ENCODE measurements at regions not wholly inside any gene's neighbourhood (a gene's known extent, or its start where the extent isn't known, plus 50 kb on each side); places are given as distances from the start of the nearest gene placed in this dataset.

DNA sequence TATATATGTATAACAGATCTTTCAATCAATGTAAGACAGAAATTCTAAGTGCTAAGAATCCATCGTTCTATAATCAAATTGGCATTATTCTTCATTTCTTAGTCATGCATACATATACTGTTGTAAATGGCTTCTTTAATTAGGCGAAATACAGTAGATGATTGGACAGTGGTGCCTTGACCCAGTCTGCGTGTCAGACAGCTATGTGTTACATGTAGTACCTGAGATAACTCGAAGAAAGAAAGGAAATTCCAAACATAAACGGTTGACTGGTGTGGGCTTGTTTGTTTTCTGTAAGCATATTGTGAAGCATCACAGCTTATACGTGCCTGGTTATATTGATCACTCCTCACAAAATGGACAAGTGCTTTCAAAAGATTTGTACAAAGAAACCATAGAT lies 210.5 kb downstream of the ETNK1 start:
- Mint-ChIP-seq H3K27ac (no peak overlapping the region), H3K4me1 (no peaks in the 10 kb centered on the region)

DNA sequence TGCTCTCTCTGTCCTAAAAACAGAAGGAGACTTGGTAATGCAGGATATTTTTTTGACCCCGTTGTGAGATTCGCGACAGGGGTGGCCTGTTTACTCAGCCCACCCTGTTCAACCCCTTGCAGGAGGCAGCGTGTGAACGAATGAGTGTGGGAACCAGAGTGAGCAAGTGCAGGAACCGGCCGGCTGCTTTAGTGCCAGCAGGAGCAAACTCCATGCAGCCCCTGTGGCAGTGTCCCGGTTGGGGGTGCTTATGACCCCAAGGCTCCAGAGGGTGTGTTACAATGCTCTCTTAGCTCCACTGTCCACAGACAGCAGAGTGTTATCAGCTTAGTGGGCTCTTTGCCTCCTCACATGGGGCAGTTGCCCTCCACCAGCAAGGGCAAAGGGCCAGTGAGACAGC lies 225.2 kb downstream of the ETNK1 start:
- H3K4me3 Mint-ChIP-seq, result no peak overlapping the region
- no peak overlapping the region for H3K27ac Mint-ChIP-seq
- H3K27me3 Mint-ChIP-seq (ENCODE audit: low read depth in 3 of 3), result peaks cover 2 to 13% (median 4%) of the 10 kb centered on the region in 3 donors
- no peaks in the 10 kb centered on the region for H3K4me1 Mint-ChIP-seq
- no peaks in the 10 kb centered on the region for H3K36me3 Mint-ChIP-seq
- no peak for DNase-seq
- H3K9me3 Mint-ChIP-seq, result peaks cover 0 to 2% (median 0%) of the 10 kb centered on the region in 6 donors

More for the DNA sequence above, 210.5 kb downstream of the ETNK1 start:
- H3K27me3 Mint-ChIP-seq (ENCODE audit: low read depth in 3 of 3), result peaks cover 2 to 4% (median 4%) of the 10 kb centered on the region in 3 donors
- H3K9me3 Mint-ChIP-seq, result peaks cover 0 to 4% (median 0%) of the 10 kb centered on the region in 6 donors
- H3K4me3 Mint-ChIP-seq, result no peak overlapping the region
- no peaks in the 10 kb centered on the region for H3K36me3 Mint-ChIP-seq
- DNase-seq, result no peak

DNA sequence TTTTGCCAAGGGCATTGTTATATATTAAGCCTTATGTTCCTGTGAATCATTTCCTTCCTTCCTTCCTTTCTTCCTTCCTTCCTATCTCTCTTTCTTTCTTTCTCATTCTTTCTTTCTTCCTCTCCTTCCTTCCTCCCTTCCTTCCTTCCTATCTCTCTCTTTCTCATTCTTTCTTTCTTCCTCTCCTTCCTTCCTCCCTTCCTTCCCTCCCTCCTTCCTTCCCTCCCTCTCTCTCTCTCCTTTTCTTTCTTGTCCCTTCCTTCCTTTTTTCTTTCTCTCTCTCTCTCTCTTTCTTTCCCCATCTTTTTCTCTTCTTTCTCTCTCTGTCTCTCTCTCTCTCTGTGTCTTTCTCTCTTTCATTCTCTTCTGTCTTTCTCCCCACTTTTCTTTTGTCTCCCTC lies 226.6 kb downstream of the ETNK1 start:
- Mint-ChIP-seq H3K27ac (no peak overlapping the region), H3K4me1 (no peaks in the 10 kb centered on the region), H3K27me3 (ENCODE audit: low read depth in 3 of 3) (peaks cover 2 to 10% (median 4%) of the 10 kb centered on the region in 3 donors), H3K9me3 (peaks cover 0 to 2% (median 0%) of the 10 kb centered on the region in 6 donors), H3K36me3 (no peaks in the 10 kb centered on the region), H3K4me3 (no peak overlapping the region)
- no peak for DNase-seq

DNA sequence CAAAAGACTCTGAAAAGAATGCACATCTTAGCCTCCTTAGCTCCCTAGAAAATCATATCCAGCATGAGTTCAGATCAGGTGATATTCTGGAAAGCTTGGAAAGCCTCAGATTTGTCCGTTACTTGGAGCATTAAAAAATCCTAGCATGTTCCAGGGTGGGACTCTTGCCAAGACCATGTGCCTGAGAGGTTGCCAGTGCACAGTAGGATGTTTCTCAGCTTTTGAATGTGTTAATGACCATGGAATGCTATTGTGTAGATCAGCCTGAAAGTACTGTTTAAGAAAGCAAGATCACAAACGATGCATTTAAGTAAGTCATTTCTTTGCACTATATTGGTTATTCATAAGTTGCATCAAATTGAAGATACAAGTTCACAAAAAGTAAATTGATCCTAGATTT lies 230.5 kb downstream of the ETNK1 start:
- DNase-seq, result no peak
- Mint-ChIP-seq H3K9me3 (peaks cover 0 to 2% (median 0%) of the 10 kb centered on the region in 6 donors), H3K36me3 (no peaks in the 10 kb centered on the region), H3K4me3 (no peak overlapping the region), H3K27ac (no peak overlapping the region), H3K4me1 (no peaks in the 10 kb centered on the region), H3K27me3 (ENCODE audit: low read depth in 3 of 3) (peaks cover 1 to 11% (median 4%) of the 10 kb centered on the region in 3 donors)

DNA sequence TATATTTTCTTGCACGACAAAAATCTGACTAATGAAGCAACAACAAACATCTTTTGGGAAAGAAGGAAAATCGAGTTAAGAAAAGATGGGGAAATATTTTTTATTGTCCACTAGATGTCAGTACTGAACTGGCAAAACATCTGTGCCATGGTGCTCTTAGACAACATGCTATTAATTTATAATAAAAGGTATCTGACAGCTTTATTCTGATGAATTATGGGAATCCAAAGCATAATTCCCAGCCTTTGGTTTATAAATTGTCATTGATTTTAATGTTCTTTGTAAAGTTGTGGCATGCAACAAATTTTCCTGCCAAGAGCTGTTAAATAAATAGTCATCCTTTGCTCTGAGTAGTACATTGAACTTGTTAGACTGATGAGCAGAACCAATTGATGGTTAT lies 231.2 kb downstream of the ETNK1 start:
- no peak overlapping the region for H3K27ac Mint-ChIP-seq
- H3K27me3 Mint-ChIP-seq (ENCODE audit: low read depth in 3 of 3), result peaks cover 0 to 11% (median 4%) of the 10 kb centered on the region in 3 donors
- H3K4me1 Mint-ChIP-seq, result no peaks in the 10 kb centered on the region
- H3K9me3 Mint-ChIP-seq, result peaks cover 0 to 2% (median 0%) of the 10 kb centered on the region in 6 donors
- no peak for DNase-seq
- H3K4me3 Mint-ChIP-seq, result no peak overlapping the region
- no peaks in the 10 kb centered on the region for H3K36me3 Mint-ChIP-seq

DNA sequence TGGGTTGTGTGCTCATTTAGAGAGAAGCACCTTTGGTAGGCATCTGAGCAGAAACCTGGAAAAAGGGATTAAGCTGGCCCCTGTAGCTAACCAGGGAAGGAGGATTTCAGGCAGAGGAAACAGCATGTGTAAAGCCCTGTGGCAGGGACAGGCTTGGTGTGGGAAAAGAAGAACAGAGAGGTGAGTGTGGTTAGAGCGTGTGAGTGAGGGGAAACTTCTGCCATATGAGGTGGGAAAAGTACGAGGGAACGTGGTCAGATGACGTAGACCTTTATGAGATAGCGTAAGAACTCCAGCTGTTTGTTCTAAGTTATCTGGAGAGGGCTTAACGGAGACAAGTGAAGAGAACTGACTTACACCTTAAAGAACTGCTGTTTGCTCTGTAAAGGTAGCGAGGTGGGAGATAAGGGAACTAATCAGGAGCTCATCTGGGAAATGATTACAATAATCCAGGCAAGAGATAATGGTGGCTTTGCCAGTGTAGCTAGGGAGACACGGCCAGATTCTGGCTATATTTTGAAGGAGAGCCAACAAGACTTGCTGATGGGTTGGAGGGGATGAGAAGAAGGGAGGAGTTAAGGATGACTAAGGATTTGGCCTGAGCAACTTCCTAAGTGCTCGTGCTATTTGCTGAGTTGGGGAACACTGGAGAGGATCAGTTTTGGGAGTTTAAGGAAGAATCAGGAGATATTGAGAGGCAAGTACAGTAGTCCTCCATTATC lies 234.0 kb downstream of the ETNK1 start:
- Mint-ChIP-seq H3K4me3 (no peak overlapping the region), H3K27ac (no peak overlapping the region), H3K36me3 (no peaks in the 10 kb centered on the region), H3K4me1 (no peaks in the 10 kb centered on the region), H3K9me3 (no peaks in the 10 kb centered on the region), H3K27me3 (ENCODE audit: low read depth in 3 of 3) (peaks cover 0 to 4% (median 2%) of the 10 kb centered on the region in 3 donors)
- no peak for DNase-seq

DNA sequence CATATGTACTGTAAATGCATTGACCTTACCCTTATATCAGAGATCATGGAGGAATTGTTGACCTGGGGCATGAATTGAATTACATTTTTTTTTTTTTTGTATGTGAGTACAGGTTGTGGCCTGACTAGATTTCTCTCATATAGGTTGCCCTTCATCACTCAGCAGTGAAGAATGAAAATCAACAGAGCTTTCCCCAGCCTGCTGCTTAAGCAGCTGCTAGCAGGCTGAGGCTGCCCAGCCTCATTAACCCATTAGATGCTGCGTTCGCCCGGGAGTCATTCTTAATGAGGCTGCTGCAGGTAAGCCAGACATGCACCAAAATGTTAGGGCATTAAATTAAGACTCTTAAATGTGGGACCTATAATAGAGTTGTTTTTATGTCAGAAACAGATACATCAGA lies 236.0 kb downstream of the ETNK1 start:
- DNase-seq, result no peak
- Mint-ChIP-seq H3K27ac (no peak overlapping the region), H3K27me3 (ENCODE audit: low read depth in 3 of 3) (peaks cover 0 to 4% (median 2%) of the 10 kb centered on the region in 3 donors), H3K9me3 (no peaks in the 10 kb centered on the region), H3K4me1 (no peaks in the 10 kb centered on the region), H3K4me3 (no peak overlapping the region), H3K36me3 (no peaks in the 10 kb centered on the region)

DNA sequence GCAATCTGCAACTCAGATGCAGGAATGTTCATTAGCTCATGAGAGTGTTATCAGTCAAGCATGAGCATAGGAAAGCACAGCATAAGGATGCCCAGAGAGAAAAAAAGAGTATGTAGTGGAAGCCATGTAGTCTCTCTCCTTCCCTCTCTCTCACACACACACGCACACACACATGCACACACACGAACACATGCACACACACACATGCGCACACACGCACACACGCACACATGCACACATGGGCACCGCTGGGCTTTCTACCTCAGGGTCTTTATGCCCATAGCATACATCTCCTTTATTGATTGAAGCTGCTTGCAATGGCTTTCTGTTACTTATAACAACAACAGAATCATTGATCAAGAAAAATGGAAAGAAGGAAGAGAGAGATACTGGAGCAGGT lies 240.9 kb downstream of the ETNK1 start:
- Mint-ChIP-seq H3K27ac (no peak overlapping the region), H3K4me1 (no peaks in the 10 kb centered on the region), H3K36me3 (no peaks in the 10 kb centered on the region), H3K4me3 (no peak overlapping the region), H3K9me3 (no peaks in the 10 kb centered on the region), H3K27me3 (ENCODE audit: low read depth in 3 of 3) (peaks cover 0 to 2% (median 0%) of the 10 kb centered on the region in 3 donors)
- no peak for DNase-seq

DNA sequence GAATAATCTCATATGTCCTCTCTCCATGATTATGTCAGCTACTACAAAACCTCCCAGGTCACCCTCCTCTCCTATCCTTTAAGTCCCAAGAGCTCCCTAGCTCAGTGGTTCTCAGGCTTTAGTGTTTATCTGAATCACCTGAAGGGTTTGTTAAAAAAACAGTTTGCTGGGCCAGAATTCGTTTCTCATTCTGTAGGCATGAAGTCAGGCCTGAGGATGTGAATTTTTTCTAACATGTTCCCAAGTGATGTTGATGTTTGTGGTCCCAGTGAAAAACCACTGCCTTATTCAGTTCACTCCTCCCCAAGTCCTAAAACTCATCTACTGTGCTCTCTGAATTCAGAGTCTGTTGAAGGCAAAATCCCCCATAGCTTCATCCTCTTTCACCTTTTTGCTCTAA lies 241.4 kb downstream of the ETNK1 start:
- Mint-ChIP-seq H3K4me3 (no peak overlapping the region), H3K27ac (no peak overlapping the region), H3K4me1 (no peaks in the 10 kb centered on the region), H3K36me3 (no peaks in the 10 kb centered on the region), H3K27me3 (ENCODE audit: low read depth in 3 of 3) (peaks cover 0 to 2% (median 0%) of the 10 kb centered on the region in 3 donors), H3K9me3 (no peaks in the 10 kb centered on the region)
- DNase-seq, result no peak

DNA sequence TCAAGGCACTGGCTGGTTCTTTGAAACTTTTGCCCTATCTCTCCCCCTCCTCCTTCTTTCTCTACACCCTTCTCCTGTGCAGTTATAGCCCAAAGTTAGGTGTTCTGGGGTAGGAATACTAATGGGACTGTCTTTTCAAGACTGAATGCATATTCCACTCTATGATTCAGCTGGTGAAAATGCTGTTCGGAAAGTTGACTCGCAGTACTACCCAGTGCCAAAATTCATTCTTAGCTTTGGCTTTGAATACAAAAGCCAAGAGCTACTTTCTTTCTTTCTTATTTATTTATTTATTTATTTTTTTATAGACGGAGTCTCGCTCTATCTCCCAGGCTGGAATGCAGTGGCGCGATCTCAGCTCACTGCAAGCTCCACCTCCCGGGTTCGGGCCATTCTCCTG lies 249.2 kb downstream of the ETNK1 start:
- H3K27me3 Mint-ChIP-seq (ENCODE audit: low read depth in 3 of 3), result peaks cover 2 to 7% (median 3%) of the 10 kb centered on the region in 3 donors
- H3K4me1 Mint-ChIP-seq, result no peaks in the 10 kb centered on the region
- no peak for DNase-seq
- no peaks in the 10 kb centered on the region for H3K36me3 Mint-ChIP-seq
- no peak overlapping the region for H3K4me3 Mint-ChIP-seq
- H3K9me3 Mint-ChIP-seq, result peaks cover 0 to 5% (median 0%) of the 10 kb centered on the region in 6 donors
- no peak overlapping the region for H3K27ac Mint-ChIP-seq

DNA sequence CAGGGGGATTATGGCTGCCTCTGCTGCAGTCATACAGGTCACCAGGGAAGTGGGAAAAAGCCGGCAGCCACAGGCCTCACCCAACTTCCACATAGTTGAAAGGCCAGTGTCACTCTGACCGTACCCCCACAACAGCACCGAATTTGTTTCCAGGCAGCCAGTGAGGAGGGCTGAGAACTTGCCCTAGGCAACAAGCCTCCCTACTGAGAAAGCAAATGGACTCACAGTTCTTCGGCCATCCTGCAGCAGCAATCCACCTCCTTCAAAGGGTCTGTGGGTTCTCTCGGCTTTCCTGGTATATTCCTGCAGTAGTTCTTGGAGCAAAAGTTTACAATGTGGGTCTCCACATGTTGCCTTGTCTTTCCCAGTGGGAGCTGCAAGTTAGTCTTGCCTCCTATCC lies 251.3 kb downstream of the ETNK1 start:
- no peaks in the 10 kb centered on the region for H3K36me3 Mint-ChIP-seq
- no peak overlapping the region for H3K27ac Mint-ChIP-seq

DNA sequence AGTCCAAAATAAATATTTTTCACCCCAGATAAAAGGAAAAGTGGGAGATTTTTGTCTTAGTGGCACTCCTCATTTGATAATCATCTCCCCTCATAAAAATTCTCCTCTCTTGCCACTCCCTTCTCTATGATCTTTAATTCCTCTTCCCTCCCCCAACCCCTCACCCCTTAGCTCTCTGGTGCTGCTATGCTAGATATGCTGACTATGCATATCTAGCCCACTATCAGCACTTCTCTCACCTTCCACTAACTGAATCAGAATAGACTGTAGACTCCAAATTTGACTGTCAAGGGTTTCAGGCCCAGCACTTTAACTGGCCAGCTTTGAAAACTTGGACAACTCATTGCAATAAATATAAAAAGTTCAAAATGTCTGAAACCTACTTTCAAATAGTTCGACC lies 254.2 kb downstream of the ETNK1 start:
- Mint-ChIP-seq H3K4me1 (no peaks in the 10 kb centered on the region), H3K27ac (no peak overlapping the region), H3K36me3 (no peaks in the 10 kb centered on the region), H3K4me3 (no peak overlapping the region), H3K9me3 (peaks cover 0 to 5% (median 0%) of the 10 kb centered on the region in 6 donors), H3K27me3 (ENCODE audit: low read depth in 3 of 3) (peaks cover 2 to 8% (median 7%) of the 10 kb centered on the region in 3 donors)
- DNase-seq, result no peak

More for the DNA sequence above, 251.3 kb downstream of the ETNK1 start:
- no peak for DNase-seq
- H3K4me1 Mint-ChIP-seq, result no peaks in the 10 kb centered on the region
- H3K4me3 Mint-ChIP-seq, result no peak overlapping the region
- peaks cover 0 to 5% (median 0%) of the 10 kb centered on the region in 6 donors for H3K9me3 Mint-ChIP-seq
- peaks cover 2 to 7% (median 7%) of the 10 kb centered on the region in 3 donors for H3K27me3 Mint-ChIP-seq (ENCODE audit: low read depth in 3 of 3)

DNA sequence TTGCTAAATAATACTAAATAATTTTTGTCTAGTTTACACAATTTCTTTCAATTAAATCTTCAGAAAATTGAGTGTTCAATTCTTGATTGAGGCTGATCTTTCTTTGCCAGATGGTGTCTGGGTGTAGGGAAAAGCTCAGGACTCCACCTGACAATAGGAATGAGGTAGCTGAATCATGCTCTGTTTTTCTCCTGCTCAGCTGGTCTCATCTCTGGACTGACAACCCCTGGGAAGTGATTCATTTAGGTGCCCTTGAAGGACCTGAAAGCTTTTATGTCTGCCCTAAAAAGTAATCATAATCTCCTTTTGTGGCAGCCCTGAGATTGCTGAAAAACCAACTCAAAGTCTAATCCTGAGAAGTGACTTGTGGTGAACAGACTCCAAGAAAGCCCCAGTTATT lies 255.4 kb downstream of the ETNK1 start:
- H3K27me3 Mint-ChIP-seq (ENCODE audit: low read depth in 3 of 3), result peaks cover 2 to 7% (median 6%) of the 10 kb centered on the region in 3 donors
- no peaks in the 10 kb centered on the region for H3K4me1 Mint-ChIP-seq
- no peak overlapping the region for H3K4me3 Mint-ChIP-seq
- H3K36me3 Mint-ChIP-seq, result no peaks in the 10 kb centered on the region
- no peak for DNase-seq
- H3K9me3 Mint-ChIP-seq, result peaks cover 0 to 5% (median 0%) of the 10 kb centered on the region in 6 donors
- no peak overlapping the region for H3K27ac Mint-ChIP-seq

DNA sequence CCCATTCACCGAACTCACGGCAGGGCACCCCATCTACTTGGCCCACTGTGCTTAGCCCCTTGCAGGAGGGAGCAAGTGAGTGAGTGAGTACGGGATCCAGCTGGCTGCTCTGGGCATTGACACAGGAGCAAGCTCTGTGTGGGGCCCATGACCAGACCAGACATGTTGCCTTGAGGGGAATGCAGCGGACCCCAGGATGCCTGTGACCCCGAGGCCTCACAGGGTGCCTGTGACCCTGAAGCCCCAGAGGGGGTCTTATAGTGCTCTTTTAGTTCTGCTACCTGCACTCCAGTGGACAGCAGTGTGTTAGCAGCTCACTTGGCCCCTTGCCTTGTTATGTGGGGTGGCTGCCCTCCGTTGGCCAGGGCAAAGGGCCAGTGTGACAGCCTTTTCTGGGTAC lies 255.8 kb downstream of the ETNK1 start:
- no peaks in the 10 kb centered on the region for H3K4me1 Mint-ChIP-seq
- peaks cover 0 to 5% (median 0%) of the 10 kb centered on the region in 6 donors for H3K9me3 Mint-ChIP-seq
- H3K27me3 Mint-ChIP-seq (ENCODE audit: low read depth in 3 of 3), result peaks cover 2 to 6% (median 6%) of the 10 kb centered on the region in 3 donors
- no peak for DNase-seq
- H3K27ac Mint-ChIP-seq, result no peak overlapping the region
- no peak overlapping the region for H3K4me3 Mint-ChIP-seq
- H3K36me3 Mint-ChIP-seq, result no peaks in the 10 kb centered on the region

All from immature natural killer cell (primary cell).